H1 (cell line): ENCODE measurements at regions not wholly inside any gene's neighbourhood (a gene's known extent, or its start where the extent isn't known, plus 50 kb on each side); places are given as distances from the start of the nearest gene placed in this dataset.

ENCODE experiments used
- RFX5 ChIP-seq: IDR thresholded peaks from 2 replicates; pipeline ENCODE4 v1.6.1; 2011; ENCODE audit warnings: low read depth, low read length, improper control_type of control experiment, borderline replicate concordance
- TF ChIP-seq, protein P1 (sequence below): fragments of 300-600 bp; sonication (generic); IDR thresholded peaks from 2 replicates; pipeline ENCODE4 v1.7.1; 2012; ENCODE audit warnings: low read length, moderate library complexity, mild to moderate bottlenecking, inconsistent platforms; ENCODE audit not compliant: insufficient replicate concordance

DNA sequence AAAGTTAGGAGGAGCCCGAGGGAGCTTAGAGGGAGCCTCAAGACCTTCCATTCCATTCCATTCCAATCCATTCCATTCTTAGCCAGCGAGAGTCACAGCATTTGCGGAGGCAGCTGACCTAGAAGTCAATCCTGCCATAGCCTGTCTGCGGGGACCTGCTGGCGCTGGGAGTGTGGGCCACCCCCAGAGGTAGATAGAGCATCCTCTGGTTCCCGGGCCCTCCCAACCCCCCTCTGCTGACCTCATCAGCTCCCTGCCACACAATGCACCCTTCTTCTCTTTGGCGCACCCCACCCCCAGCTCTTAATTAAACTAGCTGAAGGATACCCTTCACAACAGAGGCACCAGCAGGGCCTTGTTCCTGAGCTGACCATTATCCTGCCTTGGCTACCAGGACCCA lies 152.5 kb upstream of the ZMIZ1 start (continued):
- TF ChIP-seq, protein P1, sequence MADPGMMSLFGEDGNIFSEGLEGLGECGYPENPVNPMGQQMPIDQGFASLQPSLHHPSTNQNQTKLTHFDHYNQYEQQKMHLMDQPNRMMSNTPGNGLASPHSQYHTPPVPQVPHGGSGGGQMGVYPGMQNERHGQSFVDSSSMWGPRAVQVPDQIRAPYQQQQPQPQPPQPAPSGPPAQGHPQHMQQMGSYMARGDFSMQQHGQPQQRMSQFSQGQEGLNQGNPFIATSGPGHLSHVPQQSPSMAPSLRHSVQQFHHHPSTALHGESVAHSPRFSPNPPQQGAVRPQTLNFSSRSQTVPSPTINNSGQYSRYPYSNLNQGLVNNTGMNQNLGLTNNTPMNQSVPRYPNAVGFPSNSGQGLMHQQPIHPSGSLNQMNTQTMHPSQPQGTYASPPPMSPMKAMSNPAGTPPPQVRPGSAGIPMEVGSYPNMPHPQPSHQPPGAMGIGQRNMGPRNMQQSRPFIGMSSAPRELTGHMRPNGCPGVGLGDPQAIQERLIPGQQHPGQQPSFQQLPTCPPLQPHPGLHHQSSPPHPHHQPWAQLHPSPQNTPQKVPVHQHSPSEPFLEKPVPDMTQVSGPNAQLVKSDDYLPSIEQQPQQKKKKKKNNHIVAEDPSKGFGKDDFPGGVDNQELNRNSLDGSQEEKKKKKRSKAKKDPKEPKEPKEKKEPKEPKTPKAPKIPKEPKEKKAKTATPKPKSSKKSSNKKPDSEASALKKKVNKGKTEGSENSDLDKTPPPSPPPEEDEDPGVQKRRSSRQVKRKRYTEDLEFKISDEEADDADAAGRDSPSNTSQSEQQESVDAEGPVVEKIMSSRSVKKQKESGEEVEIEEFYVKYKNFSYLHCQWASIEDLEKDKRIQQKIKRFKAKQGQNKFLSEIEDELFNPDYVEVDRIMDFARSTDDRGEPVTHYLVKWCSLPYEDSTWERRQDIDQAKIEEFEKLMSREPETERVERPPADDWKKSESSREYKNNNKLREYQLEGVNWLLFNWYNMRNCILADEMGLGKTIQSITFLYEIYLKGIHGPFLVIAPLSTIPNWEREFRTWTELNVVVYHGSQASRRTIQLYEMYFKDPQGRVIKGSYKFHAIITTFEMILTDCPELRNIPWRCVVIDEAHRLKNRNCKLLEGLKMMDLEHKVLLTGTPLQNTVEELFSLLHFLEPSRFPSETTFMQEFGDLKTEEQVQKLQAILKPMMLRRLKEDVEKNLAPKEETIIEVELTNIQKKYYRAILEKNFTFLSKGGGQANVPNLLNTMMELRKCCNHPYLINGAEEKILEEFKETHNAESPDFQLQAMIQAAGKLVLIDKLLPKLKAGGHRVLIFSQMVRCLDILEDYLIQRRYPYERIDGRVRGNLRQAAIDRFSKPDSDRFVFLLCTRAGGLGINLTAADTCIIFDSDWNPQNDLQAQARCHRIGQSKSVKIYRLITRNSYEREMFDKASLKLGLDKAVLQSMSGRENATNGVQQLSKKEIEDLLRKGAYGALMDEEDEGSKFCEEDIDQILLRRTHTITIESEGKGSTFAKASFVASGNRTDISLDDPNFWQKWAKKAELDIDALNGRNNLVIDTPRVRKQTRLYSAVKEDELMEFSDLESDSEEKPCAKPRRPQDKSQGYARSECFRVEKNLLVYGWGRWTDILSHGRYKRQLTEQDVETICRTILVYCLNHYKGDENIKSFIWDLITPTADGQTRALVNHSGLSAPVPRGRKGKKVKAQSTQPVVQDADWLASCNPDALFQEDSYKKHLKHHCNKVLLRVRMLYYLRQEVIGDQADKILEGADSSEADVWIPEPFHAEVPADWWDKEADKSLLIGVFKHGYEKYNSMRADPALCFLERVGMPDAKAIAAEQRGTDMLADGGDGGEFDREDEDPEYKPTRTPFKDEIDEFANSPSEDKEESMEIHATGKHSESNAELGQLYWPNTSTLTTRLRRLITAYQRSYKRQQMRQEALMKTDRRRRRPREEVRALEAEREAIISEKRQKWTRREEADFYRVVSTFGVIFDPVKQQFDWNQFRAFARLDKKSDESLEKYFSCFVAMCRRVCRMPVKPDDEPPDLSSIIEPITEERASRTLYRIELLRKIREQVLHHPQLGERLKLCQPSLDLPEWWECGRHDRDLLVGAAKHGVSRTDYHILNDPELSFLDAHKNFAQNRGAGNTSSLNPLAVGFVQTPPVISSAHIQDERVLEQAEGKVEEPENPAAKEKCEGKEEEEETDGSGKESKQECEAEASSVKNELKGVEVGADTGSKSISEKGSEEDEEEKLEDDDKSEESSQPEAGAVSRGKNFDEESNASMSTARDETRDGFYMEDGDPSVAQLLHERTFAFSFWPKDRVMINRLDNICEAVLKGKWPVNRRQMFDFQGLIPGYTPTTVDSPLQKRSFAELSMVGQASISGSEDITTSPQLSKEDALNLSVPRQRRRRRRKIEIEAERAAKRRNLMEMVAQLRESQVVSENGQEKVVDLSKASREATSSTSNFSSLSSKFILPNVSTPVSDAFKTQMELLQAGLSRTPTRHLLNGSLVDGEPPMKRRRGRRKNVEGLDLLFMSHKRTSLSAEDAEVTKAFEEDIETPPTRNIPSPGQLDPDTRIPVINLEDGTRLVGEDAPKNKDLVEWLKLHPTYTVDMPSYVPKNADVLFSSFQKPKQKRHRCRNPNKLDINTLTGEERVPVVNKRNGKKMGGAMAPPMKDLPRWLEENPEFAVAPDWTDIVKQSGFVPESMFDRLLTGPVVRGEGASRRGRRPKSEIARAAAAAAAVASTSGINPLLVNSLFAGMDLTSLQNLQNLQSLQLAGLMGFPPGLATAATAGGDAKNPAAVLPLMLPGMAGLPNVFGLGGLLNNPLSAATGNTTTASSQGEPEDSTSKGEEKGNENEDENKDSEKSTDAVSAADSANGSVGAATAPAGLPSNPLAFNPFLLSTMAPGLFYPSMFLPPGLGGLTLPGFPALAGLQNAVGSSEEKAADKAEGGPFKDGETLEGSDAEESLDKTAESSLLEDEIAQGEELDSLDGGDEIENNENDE = no peak
- TF ChIP-seq RFX5 = no peak
